HG03432 (cell line): ENCODE measurements at regions not wholly inside any gene's neighbourhood (a gene's known extent, or its start where the extent isn't known, plus 50 kb on each side); places are given as distances from the start of the nearest gene placed in this dataset.
"Not testable (repeated sequence)": the region's sequence is repeated elsewhere in the genome, so short reads cannot be mapped to it uniquely, and the experiment has no call there.

Source experiments
- ATAC-seq: cut with Tn5 transposase; IDR thresholded peaks from one replicate; pipeline ENCODE4 v1.9.1; 2021; ENCODE audit warnings: mild to moderate bottlenecking, moderate library complexity; ENCODE audit not compliant: unreplicated experiment

DNA sequence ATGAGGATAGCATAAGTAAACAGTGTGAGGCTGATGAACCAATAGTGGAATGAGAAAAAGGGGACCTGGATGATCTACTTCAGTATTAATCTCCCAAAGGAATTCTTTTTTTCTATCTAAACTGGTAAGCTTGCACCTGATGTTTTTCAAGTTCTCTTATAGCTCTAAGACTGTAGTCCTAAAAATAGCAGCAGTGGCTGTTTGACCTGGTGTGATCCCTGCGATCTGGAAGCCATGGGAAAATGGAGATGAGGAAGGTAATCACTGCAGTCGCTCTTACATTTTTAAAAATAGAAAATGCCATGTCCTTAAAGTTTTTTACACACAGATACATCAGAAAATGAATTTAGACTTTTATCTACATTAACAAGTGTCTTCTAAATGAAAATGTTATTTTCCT lies 926.4 kb upstream of the SLC35B3 start:
- ATAC-seq = no peak

DNA sequence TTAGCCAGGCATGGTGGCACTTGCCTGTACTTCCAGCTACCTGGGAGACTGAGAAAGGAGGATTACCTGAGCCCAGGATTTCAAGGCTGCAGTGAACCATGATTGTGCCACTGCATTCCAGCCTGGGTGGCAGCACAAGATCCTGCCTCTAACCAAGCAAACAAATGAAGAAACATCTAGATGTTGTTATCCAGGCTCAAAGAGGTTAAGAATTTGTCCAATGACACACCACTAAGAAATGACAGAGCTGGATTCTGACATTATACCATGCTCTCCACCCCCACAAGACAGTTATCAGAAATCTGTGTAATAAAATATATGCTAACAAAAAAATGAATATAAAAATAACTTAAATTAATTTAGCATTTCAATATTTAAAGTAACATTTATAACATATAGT lies 925.5 kb upstream of the SLC35B3 start:
- no peak for ATAC-seq

DNA sequence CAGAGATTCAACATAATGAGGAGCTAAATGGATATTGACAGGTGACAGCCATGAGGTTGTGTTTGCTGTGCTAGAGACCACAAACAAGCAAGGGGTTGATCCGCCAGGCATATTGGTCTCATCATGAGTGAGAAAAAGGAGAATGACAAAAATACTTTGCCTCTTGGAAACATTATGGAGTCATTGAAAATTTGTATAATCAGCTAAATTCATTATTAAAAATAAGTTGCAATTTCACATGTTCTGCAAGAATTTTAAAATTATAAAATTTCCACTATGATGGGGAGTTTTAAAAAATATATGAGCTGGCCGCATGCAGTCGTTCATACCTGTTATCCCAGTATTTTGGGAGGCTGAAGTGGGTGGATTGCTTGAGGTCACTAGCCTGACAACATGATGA lies 912.3 kb upstream of the SLC35B3 start:
- no peak for ATAC-seq

DNA sequence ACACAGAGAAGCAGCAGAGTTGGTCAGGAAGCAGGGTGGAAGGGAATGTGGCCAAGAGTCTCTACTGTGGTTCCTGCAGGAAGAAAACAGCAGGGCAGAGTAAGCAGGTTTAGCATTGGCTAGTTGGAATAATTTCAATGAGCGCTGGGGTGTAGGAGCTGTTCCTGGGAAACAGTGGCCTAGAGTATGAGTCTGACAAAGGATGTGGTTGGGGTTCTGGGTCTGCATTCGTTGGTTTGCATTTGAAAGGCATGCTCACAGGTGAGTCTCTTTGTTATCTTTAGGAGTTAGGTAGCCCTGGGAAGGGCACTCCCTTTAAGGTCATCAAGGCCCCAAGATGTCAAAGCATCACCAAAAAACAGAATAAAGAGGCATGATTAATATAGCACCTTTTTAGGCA lies 911.6 kb upstream of the SLC35B3 start:
- ATAC-seq = no peak

DNA sequence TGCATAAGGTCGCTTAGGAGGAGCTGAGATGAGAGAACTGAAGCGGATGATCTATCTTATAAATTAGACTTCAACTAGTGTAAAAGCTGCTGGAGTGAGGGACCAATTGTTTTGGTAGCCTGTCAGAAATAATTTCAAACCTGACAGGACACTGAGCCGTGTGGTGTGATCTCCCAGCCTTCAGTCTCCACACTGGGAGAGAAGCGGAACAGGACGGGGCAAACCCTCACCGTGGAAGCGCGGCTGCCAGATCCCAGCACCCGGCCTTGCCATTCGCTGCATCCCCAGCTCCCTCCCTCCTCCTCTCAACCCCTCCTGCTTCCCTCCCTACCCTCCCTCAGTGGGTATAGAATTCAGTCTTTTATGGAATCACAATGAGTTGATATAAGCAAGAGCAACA lies 900.1 kb upstream of the SLC35B3 start:
- ATAC-seq = no peak

DNA sequence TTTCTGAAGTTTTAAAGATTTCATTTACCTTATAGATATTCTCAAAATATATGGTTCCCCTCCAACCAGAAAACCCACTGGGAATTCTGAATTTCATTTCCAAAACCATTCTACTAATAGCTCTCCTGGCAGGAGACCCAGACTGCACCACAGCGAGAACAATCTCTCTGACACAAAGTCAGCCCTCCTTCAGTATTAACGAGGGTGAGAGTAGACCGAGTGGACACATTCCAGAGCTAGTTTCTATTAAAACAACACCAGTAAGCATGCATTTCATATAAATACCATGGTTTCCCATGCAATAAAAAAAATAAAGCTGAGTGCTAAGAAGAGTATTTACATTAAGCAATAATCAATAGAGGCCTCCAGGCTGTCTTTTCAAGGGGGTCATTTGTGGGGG lies 899.6 kb upstream of the SLC35B3 start:
- no peak for ATAC-seq

DNA sequence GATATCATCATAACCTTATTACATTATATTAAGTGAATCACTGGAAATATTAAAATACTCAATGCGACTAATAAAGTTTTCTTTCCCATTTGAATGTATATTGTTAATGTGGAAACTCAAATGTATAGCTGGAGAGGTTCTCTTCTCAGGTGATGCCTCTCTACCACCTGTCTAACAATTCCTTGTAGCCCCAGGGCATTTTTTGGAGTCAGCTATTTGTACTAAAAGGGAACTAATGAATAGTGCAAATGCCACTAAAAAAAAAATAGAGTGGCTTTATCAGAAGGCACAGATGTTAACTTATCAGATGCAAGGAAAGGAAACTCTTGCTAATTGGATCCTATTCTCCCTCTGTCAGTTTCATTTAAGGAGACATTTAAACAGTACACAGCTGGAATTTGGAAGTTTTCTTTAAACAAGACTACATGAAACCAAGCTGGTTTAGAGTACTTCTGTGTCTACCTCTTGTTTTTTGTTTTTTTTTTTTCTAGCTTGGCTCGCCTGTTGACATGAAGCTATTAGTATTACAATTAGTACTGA lies 897.0 kb upstream of the SLC35B3 start:
- ATAC-seq = no peak

DNA sequence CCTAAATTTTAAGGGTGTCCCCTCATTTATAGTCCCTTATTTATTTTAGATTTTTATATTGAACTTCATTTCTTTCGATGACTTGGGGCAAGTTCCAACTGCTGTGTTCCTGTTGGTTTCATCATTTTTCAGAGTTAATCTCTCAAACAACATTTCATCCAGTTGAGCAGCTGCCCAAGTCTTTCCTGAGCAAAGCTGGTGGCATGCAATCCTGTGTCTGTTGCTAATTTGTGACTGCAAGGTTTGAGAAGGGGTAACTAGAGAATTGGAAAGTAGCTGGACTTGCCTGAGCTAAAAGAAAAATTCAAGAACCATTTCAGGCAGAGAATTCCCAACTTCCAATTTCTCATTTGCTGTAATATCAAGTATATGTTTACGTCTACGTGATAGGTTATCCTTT lies 881.5 kb upstream of the SLC35B3 start:
- ATAC-seq = no peak

DNA sequence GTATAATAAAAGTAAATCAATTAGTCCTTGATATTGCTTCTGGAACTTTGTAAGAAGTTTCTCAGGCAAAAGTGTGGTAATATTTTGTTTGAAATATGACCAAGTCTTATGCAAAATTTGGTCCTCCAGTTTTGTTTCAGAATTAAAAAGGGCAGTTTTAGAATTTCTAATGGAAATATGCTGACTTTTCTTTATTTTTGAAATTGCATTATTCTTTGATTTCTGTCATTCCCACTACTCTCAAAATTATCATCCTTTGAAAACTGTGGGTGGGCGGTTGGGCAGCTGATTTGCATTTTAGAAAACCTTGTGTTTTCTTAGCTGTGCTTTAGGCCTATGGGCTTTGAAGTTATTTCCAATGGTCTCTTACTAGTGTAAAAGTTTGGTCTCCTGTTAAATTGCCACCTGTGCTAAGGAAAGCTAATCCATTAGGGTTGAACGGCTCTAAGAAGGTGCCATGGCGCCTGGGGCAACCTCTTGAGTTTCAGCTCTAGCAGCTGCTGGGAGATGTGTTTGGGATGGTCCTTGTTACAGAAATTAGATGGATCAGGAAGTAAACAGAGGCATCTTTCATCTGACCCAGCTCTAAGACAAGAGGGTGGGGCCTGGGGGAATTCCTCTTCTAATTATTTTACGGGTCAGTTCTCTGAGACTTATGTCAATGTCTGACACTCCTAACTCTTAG lies 880.8 kb upstream of the SLC35B3 start:
- ATAC-seq = no peak

DNA sequence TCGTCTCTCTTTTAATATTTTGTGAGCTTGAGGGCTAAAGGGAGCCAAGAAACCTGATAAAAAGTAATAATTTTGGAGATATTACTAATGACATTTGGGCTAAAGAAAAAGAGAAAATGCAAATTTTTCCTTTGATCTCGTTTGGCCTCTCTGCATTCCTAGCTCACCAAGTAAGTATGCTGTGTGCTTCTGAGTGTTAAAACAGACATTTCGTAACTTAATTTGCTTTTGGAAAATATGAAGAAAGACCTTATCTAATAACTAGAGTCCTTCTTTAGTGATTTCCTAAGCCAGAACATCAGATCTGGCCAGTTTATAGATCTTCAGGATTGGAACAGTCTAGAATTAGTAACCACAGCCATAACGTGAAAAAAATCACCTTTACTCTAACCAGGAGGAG lies 872.9 kb upstream of the SLC35B3 start:
- no peak for ATAC-seq

DNA sequence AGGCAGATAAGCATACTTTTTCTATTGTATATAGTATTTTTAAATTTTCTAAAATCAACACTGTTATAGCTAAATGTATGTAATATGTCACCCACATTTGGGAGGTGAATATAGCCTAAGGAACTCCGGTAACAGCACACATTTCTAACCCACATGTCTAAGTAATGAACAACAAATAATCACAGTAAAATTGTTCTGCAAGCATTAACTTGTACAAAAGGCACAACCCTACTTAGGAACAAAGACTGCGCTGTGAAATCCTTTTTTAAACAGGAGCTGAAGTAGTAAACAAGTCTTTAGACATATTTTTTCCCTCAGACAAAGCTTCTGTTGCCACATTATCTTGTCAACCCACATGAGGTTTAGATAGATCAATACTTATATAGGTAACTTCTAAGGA lies 872.4 kb upstream of the SLC35B3 start:
- no peak for ATAC-seq

DNA sequence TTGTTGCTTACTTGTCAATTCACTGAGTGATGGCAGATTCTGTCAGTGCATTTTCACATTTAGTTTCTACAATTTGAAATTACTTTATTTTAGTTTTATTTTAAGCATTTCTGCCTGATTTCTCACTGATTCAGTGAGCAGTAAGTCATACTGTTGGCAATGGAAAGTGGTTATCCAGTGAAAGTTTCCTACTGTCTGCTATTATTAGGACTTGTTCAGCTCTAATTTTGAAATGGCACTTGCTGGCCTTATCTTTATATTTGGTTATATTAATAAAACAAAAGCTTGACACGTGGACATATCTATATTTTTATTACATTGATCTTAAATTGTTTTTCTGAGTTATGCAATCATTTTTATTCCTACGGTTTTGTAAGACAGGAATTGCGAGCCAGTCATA lies 871.8 kb upstream of the SLC35B3 start:
- no peak for ATAC-seq

DNA sequence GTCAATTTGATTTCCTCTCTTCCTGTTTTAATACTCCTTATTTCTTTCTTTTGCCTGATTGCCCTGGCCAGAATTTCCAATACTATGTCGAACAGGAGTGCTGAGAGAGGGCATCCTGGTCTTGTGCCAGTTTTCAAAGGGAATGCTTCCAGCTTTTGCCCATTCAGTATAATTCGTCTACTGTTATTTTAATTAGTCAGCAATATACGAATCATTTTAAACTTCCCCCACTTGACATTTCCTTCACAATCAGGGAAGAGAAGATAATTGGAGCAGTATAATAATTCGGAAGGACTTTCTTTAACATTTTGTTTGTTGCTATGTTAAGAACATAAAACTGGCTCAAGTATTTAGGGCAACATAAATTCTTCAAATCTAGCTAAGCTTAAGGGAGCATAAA lies 860.3 kb upstream of the SLC35B3 start:
- ATAC-seq = no peak

DNA sequence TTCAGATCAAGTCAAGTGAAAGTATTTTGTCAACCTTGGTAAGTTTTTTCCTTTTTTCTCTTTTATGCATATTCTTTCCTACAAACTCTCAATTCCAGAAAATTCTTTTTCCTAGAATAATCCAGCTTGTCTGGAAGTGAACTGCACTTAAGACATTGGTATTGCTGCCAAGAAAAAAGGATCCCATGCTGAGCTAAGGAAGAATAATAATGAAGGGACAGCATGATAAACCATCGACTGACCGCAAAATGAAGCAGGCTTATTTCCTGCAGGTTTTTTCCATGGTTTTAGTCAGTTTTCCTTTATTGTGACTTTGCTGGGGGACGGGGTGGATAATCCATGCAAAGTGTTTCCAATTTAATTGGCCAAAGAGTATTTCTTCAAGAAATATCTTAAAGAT lies 857.6 kb upstream of the SLC35B3 start:
- ATAC-seq = no peak

DNA sequence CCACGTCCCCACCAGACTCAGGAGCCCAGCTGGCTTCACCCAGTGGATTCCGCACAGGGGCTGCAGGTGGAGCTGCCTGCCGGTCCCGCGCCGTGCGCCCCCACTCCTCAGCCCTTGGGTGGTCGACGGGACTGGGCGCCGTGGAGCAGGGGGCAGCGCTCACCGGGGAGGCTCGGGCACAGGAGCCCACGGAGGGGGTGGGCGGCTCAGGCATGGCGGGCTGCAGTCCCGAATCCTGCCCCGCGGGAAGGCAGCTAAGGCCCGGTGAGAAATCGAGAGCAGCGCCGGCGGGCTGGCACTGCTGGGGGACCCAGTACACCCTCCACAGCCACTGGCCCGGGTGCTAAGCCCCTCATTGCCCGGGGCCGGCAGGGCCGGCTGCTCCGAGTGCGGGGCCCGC lies 855.0 kb upstream of the SLC35B3 start:
- ATAC-seq = not testable (repeated sequence)

DNA sequence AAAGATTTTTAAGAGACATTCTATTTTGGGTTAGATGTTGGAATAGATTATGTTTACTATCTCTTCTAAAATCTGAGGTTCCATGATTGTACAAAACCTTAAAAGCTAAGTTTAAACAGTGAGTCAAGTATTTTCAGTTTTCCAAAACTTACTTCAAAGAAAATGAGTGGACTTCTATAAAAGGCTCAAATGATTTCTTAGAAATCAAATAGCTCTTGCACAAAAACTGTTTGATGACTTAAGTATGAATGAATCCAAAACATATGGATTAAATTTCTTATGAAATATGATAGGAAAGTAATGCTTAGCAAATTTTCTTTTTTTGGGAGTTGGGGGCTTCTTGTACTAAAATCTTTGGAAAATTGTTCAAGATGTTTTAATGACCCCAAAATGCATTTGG lies 837.3 kb upstream of the SLC35B3 start:
- ATAC-seq = no peak

DNA sequence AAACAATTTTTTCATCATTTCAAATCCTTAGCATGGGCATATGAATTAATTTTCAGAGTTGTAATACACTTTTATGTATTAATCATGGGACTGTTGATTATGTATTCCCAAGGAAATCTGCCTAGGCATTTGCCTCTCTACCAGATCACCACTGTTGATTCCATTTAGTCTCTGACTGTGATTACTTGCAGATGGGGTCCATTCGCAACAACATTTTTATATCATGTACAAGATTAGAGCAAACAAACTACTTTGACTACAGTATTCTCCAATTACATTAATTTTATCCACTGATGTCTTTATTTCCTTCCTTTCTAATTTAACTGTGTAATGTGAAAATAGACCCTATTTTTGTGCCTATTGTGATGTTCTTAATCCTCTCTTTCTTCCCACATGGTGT lies 831.4 kb upstream of the SLC35B3 start:
- ATAC-seq = no peak

DNA sequence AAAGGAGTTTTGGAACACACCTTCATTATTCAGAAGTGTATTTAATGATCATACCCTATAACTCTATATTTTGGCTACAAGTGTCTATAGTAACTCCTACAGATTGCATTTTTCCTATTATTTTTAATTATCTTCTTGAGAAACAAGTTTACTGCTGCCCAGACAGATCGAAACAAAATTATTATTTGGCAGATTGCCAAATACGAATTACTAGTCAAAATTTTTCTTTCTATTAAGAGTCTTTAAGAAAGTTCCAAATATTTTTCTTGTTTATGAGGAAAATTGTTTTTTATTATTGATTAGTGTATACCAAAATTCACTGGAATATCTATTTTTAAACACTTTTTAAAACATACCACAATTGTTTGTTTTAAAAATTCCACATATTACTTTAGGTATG lies 821.9 kb upstream of the SLC35B3 start:
- ATAC-seq = no peak

DNA sequence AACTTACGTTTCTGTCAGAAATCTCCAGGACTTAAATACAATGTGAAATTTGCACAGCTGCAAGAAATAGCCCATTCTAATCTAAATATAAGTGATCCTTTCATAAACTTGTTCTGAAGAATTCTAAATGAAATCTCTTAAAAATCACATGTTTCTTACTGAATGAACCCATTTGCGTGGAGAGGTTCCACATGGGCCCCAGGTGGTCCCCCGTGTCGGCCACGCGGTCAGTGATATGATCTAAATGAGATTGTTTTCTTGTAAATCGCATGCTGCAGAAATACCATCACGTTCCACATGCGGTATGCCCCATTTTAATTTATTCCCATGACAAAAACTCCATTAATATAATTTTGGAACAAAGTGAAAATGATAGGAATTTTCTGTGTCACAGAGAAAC lies 818.9 kb upstream of the SLC35B3 start:
- no peak for ATAC-seq

DNA sequence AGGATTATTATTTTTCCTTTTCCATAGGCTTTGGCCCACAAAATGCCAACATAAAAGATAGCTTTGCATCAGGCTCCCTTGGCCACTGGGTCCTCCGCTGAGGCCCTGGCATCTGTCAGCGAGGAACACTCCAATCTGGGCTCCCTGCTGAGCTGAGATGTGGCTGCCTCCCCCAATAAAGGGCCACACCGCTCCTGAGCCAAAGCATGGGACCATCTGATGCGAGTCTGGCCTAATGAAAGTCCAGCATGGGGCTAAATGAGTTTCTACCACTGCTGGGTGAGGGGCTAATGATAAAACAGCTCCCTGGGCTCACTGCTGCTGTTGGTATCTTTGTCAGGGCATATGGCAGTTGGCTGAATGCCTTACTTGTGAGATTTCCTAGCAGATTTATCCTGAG lies 817.5 kb upstream of the SLC35B3 start:
- no peak for ATAC-seq

DNA sequence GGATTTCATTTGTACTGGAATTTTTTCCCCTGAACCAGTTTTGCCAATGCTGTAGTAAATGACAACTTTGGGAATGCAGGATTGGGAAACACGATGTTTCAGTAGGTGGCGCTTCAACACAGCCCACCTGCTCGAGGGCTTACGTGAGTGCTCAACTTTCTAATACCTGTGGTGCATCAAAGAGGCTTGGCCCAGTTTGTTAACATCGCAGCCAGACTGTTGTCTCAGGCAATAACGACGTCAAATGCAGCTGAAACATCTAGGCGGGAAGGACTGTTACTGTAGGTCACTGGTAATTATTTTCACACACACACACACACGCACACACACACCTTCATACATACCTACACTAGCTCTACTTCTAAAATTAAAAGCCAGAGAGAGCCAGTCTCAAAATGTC lies 815.5 kb upstream of the SLC35B3 start:
- ATAC-seq = no peak

DNA sequence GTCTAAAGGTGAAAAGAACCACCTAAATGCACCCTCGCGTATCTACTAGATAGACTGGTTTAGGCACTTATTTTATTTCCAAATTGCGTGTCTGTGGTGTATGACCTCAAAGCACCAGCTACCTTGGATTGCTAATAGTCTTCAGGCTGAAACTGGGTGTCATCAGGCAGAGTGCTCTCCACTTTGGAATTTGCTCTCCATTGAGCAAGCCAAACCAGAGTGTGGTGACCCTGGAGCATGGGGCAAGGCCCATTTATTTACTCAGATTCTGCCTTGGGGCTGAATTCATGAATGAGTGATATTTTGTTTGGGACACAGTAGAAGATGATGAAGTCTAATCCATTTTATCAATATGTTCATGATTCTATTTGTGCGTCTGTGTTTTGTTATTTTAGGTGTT lies 812.8 kb upstream of the SLC35B3 start:
- no peak for ATAC-seq

DNA sequence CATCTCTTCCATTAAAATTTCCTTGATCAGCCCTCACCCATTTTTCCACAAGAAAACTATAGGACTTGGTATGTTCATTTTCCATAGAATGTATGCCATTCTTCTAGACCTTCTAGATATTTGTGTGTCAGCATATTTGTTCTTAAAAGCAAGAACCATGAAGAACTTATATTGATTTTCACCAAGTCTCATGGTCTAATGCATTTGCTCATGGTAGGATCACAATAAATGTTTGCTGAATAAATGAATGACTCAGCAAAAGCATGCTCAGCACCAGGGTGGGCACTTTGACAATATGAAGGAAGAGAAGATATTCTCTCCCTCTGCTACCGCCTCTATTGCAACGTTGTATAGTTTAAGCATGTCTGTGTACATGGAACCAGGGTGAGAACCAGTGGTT lies 805.5 kb upstream of the SLC35B3 start:
- ATAC-seq = no peak
